PC-3 (cell line): ENCODE measurements at regions not wholly inside any gene's neighbourhood (a gene's known extent, or its start where the extent isn't known, plus 50 kb on each side); places are given as distances from the start of the nearest gene placed in this dataset.

Experiments
- ATAC-seq: fragments of 200-7000 bp; cut with Tn5 transposase; 2 replicates; pipeline ENCODE4 v1.9.1; 2020; ENCODE audit warnings: mild to moderate bottlenecking, moderate library complexity
- BruUV-seq: library from RNA; stranded (reverse); fragments of 400-500 nt; replicated peaks from 2 replicates; lab custom pipeline; 2021; lab: Mats Ljungman, UMichigan
- CTCF ChIA-PET: fragments of 300-600 bp; sonication (Branson Sonifier 250); formaldehyde crosslinking; loops from one replicate; lab custom pipeline; 2022; ENCODE audit warnings: antibody characterized with exemption; lab: Charles Lee
- POLR2A ChIA-PET: fragments of 300-600 bp; sonication (Branson Sonifier 250); formaldehyde crosslinking; loops from one replicate; lab custom pipeline; 2022; ENCODE audit warnings: antibody characterized with exemption; ENCODE audit not compliant: unreplicated experiment; lab: Charles Lee
- DNase-seq: peaks from one replicate; pipeline ENCODE4 v3.0.0-alpha.2; 2015
- H2AFZ ChIP-seq: fragments of 300-600 bp; sonication (generic); 2 replicates; pipeline ENCODE4 v1.6.0; 2016; ENCODE audit warnings: antibody characterized with exemption, low read length
- H3F3A ChIP-seq: fragments of 300-600 bp; sonication (generic); one replicate; pipeline ENCODE4 v1.6.0; 2017; ENCODE audit warnings: antibody characterized with exemption, low read length, control low read depth, mild to moderate bottlenecking; ENCODE audit not compliant: unreplicated experiment
- H3K27ac ChIP-seq: fragments of 300-600 bp; sonication (generic); 2 replicates; pipeline ENCODE4 v1.5.1; 2016; ENCODE audit warnings: mild to moderate bottlenecking, low read length
- H3K27me3 ChIP-seq: fragments of 300-600 bp; sonication (generic); 2 replicates; pipeline ENCODE4 v1.6.1; 2016; ENCODE audit warnings: low read length, mixed read lengths
- H3K36me3 ChIP-seq: fragments of 300-600 bp; sonication (generic); 2 replicates; pipeline ENCODE4 v1.6.1; 2016; ENCODE audit warnings: low read depth, mixed run types, low read length, mixed read lengths
- H3K4me1 ChIP-seq: fragments of 300-600 bp; sonication (generic); 2 replicates; pipeline ENCODE4 v1.5.1; 2016; ENCODE audit warnings: low read length; ENCODE audit not compliant: insufficient read depth
- H3K4me2 ChIP-seq: fragments of 300-600 bp; sonication (generic); 2 replicates; pipeline ENCODE4 v1.6.0; 2016; ENCODE audit warnings: low read length
- H3K4me3 ChIP-seq: fragments of 300-600 bp; sonication (generic); 2 replicates; pipeline ENCODE4 v1.5.1; 2016; ENCODE audit warnings: mild to moderate bottlenecking, low read length, mixed read lengths
- H3K79me2 ChIP-seq: fragments of 300-600 bp; sonication (generic); 2 replicates; pipeline ENCODE4 v1.6.1; 2017; ENCODE audit warnings: low read length, mixed read lengths
- H3K9ac ChIP-seq: fragments of 300-600 bp; sonication (generic); 2 replicates; pipeline ENCODE4 v1.6.0; 2016; ENCODE audit warnings: mild to moderate bottlenecking, low read length
- H3K9me2 ChIP-seq: fragments of 300-600 bp; sonication (generic); replicated peaks from 2 replicates; pipeline ENCODE4 v1.6.1; 2016; ENCODE audit warnings: mixed run types, low read length, mixed read lengths
- H3K9me3 ChIP-seq: fragments of 300-600 bp; sonication (generic); 2 replicates; pipeline ENCODE4 v1.6.1; 2016; ENCODE audit warnings: low read length, mixed read lengths
- H4K20me1 ChIP-seq: fragments of 300-600 bp; sonication (generic); 2 replicates; pipeline ENCODE4 v1.6.1; 2016; ENCODE audit warnings: low read length, mixed read lengths
- EZH2 ChIP-seq: fragments of 300-600 bp; sonication (generic); IDR thresholded peaks from one replicate; pipeline ENCODE4 v1.6.1; 2017; ENCODE audit warnings: antibody characterized with exemption, mild to moderate bottlenecking, low read length; ENCODE audit not compliant: unreplicated experiment
- EZH2phosphoT487 ChIP-seq: fragments of 300-600 bp; sonication (generic); IDR thresholded peaks from 2 replicates; pipeline ENCODE4 v1.6.1; 2018; ENCODE audit warnings: mild to moderate bottlenecking, antibody characterized with exemption, low read length, borderline replicate concordance
- intact Hi-C: fragments of 100-400 bp; cut with micrococcal nuclease; formaldehyde crosslinking; loops from 2 replicates; pipeline ENCODE4 v1.9.0; 2023
- TF ChIP-seq, protein P1 (sequence below): fragments of 300-600 bp; sonication (generic); conservative IDR thresholded peaks from 2 replicates; pipeline ENCODE4 v1.5.1; 2017; ENCODE audit warnings: antibody characterized with exemption, low read depth, mild to moderate bottlenecking, low read length

DNA sequence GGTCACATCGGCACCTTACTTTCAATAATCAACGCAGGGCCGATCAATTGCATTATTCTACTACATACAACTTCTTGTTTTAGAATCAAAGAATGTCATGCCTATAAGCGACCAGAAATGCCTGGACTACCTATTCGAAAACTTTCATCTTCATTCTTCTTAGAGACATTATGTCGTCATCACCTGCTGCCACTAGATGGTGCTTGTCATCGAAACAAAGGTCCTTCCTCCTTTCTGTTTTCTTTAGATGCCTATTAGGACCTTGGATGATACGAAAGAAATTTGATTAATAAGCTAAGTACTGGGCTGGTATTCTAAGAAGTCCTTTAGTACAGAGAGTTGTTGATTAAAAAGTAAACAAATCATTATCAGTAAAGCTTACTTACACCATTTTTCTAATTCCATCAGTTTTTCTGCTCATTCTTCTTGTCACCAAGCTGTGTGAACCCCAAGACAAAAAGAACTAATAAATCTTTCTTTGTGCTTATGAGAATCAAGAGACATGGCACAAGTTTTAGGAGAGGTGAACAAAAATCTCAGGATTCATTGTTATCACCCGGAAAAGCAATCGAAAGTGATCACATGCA is 154.5 kb upstream of the SLC4A4 start:
- H3K36me3 ChIP-seq: no peaks in the 10 kb centered on the region
- TF ChIP-seq, protein P1, sequence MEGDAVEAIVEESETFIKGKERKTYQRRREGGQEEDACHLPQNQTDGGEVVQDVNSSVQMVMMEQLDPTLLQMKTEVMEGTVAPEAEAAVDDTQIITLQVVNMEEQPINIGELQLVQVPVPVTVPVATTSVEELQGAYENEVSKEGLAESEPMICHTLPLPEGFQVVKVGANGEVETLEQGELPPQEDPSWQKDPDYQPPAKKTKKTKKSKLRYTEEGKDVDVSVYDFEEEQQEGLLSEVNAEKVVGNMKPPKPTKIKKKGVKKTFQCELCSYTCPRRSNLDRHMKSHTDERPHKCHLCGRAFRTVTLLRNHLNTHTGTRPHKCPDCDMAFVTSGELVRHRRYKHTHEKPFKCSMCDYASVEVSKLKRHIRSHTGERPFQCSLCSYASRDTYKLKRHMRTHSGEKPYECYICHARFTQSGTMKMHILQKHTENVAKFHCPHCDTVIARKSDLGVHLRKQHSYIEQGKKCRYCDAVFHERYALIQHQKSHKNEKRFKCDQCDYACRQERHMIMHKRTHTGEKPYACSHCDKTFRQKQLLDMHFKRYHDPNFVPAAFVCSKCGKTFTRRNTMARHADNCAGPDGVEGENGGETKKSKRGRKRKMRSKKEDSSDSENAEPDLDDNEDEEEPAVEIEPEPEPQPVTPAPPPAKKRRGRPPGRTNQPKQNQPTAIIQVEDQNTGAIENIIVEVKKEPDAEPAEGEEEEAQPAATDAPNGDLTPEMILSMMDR: peak; percentile 95
- no peak for TF ChIP-seq EZH2
- TF ChIP-seq EZH2phosphoT487: no peak
- H3K27ac ChIP-seq: no peak overlapping the region
- DNase-seq (peak; percentile 80), ATAC-seq (peak; percentile 10; the same call in 1 of the 2 replicates)
- no TSS peak for BruUV-seq
- H3K4me3 ChIP-seq: no peak overlapping the region
- H3F3A ChIP-seq: no peaks in the 10 kb centered on the region
- intact Hi-C loops: loop anchor here (1.0 to 10.0 kb wide), 5 partner anchors 45 to 529 kb away; no protein-coding TSS in a partner anchor
- no peak overlapping the region for H3K9ac ChIP-seq
- peak overlapping the region; percentile 50 for H3K4me2 ChIP-seq
- H3K79me2 ChIP-seq: no peaks in the 10 kb centered on the region
- ChIA-PET CTCF (interaction anchor here (0.5 to 1.7 kb wide), 7 partner anchors 50 to 527 kb away, joined by 3 to 6 read pairs (median 3); no protein-coding TSS in a partner anchor), POLR2A (interaction anchor here (0.5 to 0.7 kb wide), 2 partner anchors 261 to 331 kb away, joined by 3 to 5 read pairs; no protein-coding TSS in a partner anchor)
- H3K9me3 ChIP-seq: no peaks in the 10 kb centered on the region
- no peaks in the 10 kb centered on the region for H4K20me1 ChIP-seq
- peaks cover 21% of the 10 kb centered on the region for H3K4me1 ChIP-seq
- H2AFZ ChIP-seq: peak overlapping the region; percentile 39
- no peaks in the 10 kb centered on the region for H3K9me2 ChIP-seq
- peaks cover 16% of the 10 kb centered on the region for H3K27me3 ChIP-seq

DNA sequence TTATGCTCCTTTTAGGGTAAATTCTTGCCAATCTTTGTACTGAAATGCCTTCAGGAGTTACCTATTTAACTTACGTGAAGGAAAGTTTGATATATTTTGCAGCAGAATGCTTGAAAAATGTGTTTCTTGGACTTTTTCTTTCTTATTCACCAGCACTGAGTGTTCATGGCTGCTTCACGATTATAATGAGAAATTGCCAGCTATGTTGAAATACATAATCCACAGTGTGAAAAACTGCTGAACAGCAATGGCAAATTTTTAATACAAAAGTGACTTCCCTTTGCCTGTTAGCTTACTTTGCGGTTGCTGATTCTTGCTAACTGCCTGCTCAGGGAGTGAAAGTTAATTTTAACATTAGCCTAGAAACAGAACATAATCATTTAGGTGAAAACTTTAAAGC is 153.8 kb upstream of the SLC4A4 start:
- H3K9me3 ChIP-seq: no peaks in the 10 kb centered on the region
- ChIA-PET CTCF (interaction anchor here (0.7 to 1.7 kb wide), 4 partner anchors 54 to 526 kb away, joined by 3 to 6 read pairs (median 4); no protein-coding TSS in a partner anchor), POLR2A (interaction anchor here (0.5 kb wide), 1 partner anchor 332 kb away, joined by 3 read pairs; no protein-coding TSS in a partner anchor)
- TF ChIP-seq, protein P1: no peak
- TF ChIP-seq EZH2: no peak
- no peak for TF ChIP-seq EZH2phosphoT487
- no peak overlapping the region for H2AFZ ChIP-seq
- no TSS peak for BruUV-seq
- H3K4me2 ChIP-seq: no peak overlapping the region
- ATAC-seq (no peak), DNase-seq (no peak)
- no peak overlapping the region for H3K9ac ChIP-seq
- H3K27ac ChIP-seq: no peak overlapping the region
- H3K4me1 ChIP-seq: peaks cover 22% of the 10 kb centered on the region
- intact Hi-C loops: loop anchor here (2.0 to 10.0 kb wide), 5 partner anchors 44 to 310 kb away; no protein-coding TSS in a partner anchor
- H3K36me3 ChIP-seq: no peaks in the 10 kb centered on the region
- H3K9me2 ChIP-seq: no peaks in the 10 kb centered on the region
- H3K79me2 ChIP-seq: no peaks in the 10 kb centered on the region
- H4K20me1 ChIP-seq: no peaks in the 10 kb centered on the region
- no peaks in the 10 kb centered on the region for H3F3A ChIP-seq
- peaks cover 16% of the 10 kb centered on the region for H3K27me3 ChIP-seq
- H3K4me3 ChIP-seq: no peak overlapping the region

DNA sequence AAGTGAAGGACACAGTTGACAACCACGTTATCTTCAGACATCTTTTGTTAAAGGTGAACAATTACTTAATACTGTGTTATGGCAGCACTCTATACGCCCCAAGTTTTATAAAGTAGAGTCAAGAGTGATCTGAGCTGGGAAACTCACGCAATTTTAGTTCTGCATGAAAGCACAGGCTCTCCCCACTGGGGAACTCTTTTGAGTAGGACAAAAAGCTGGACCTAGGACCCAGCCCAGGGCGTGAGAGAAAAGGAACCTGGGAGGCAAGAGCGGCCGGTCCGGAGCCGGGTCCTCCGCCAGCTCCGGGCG is 152.6 kb upstream of the SLC4A4 start:
- H4K20me1 ChIP-seq: no peaks in the 10 kb centered on the region
- peak overlapping the region; percentile 88 for H2AFZ ChIP-seq
- no peaks in the 10 kb centered on the region for H3K9me2 ChIP-seq
- ChIA-PET POLR2A (interaction anchor here (0.5 kb wide), 1 partner anchor 44 kb away, joined by 18 read pairs; no protein-coding TSS in a partner anchor), CTCF (no interaction called here)
- ATAC-seq (no peak), DNase-seq (no peak)
- H3K4me3 ChIP-seq: peak overlapping the region; percentile 76
- H3K9me3 ChIP-seq: no peaks in the 10 kb centered on the region
- H3K36me3 ChIP-seq: no peaks in the 10 kb centered on the region
- H3F3A ChIP-seq: no peaks in the 10 kb centered on the region
- H3K4me1 ChIP-seq: peaks cover 22% of the 10 kb centered on the region
- intact Hi-C loops: loop anchor here (5.0 to 10.0 kb wide), 3 partner anchors 76 to 309 kb away; no protein-coding TSS in a partner anchor
- BruUV-seq: no TSS peak
- H3K27ac ChIP-seq: no peak overlapping the region
- H3K79me2 ChIP-seq: no peaks in the 10 kb centered on the region
- peaks cover 16% of the 10 kb centered on the region for H3K27me3 ChIP-seq
- TF ChIP-seq EZH2phosphoT487: no peak
- no peak for TF ChIP-seq EZH2
- TF ChIP-seq, protein P1: no peak
- H3K9ac ChIP-seq: no peak overlapping the region
- H3K4me2 ChIP-seq: peak overlapping the region; percentile 93
